Peyer's patch (tissue), 4 donors: ENCODE measurements at regions not wholly inside any gene's neighbourhood (a gene's known extent, or its start where the extent isn't known, plus 50 kb on each side); places are given as distances from the start of the nearest gene placed in this dataset.

Experiments
- DNase-seq, 3 donors: peaks; one replicate each; pipeline ENCODE4 v3.0.0-alpha.2; 2017 to 2019
- H3K27ac ChIP-seq, 4 donors: fragments of 200-600 bp; sonication (generic); one replicate each; pipeline ENCODE4 v1.5.1; 2016 to 2019
- H3K27me3 ChIP-seq, 2 donors: fragments of 200-600 bp; sonication (generic); one replicate each; pipeline ENCODE4 v1.5.1; 2019
- H3K36me3 ChIP-seq, 3 donors: fragments of 200-600 bp; sonication (generic); one replicate each; pipeline ENCODE4 v1.5.1; 2016 to 2019
- H3K4me1 ChIP-seq, 4 donors: fragments of 200-600 bp; sonication (generic); one replicate each; pipeline ENCODE4 v1.5.1; 2016 to 2019
- H3K4me3 ChIP-seq, 4 donors: fragments of 200-600 bp; sonication (generic); 1 replicate in 3 of 4; 2 replicates in 1 of 4; pipeline ENCODE4 v1.5.1; 2016 to 2019; ENCODE audit warnings: mild to moderate bottlenecking in 1 of 4
- H3K9me3 ChIP-seq, 4 donors: fragments of 200-600 bp; sonication (generic); one replicate each; pipeline ENCODE4 v1.5.1; 2016 to 2019; ENCODE audit warnings: mild to moderate bottlenecking in 1 of 4
- CTCF ChIP-seq, 6 experiments: fragments of 450-650 bp in 4 of 6; fragments of 200-600 bp in 2 of 6; sonication (generic) in 1 of 6; IDR thresholded peaks; one replicate each; pipeline ENCODE4 v1.5.1; 2017 to 2019; ENCODE audit warnings: antibody characterized with exemption in 6 of 6, mild to moderate bottlenecking in 3 of 6, moderate library complexity in 1 of 6
- POLR2A ChIP-seq, 2 donors: fragments of 450-650 bp; IDR thresholded peaks; one replicate each; pipeline ENCODE4 v1.5.1; 2017; ENCODE audit warnings: antibody characterized with exemption in 2 of 2, mild to moderate bottlenecking in 2 of 2, moderate library complexity in 2 of 2

- H3K36me3 ChIP-seq: no peaks in the 10 kb centered on the region
- TF ChIP-seq CTCF (IDR thresholded peaks at IDR 0.05) (no peak), POLR2A (IDR thresholded peaks at IDR 0.05) (no peak)
- DNase-seq: no peak
- H3K4me3 ChIP-seq: no peak overlapping the region
- no peaks in the 10 kb centered on the region for H3K9me3 ChIP-seq
- no peak overlapping the region for H3K27ac ChIP-seq
- peaks cover 0 to 6% (median 0%) of the 10 kb centered on the region in 4 donors for H3K4me1 ChIP-seq
- no peaks in the 10 kb centered on the region for H3K27me3 ChIP-seq
These were observed 255.1 kb upstream of the CXCR4 start for GRCh38 chr2:136373029-136373428.

GRCh38 chr2:136363900-136364299 is 246.0 kb upstream of the CXCR4 start:
- Histone ChIP-seq H3K27ac (no peak overlapping the region), H3K36me3 (no peaks in the 10 kb centered on the region), H3K9me3 (no peaks in the 10 kb centered on the region), H3K4me3 (no peak overlapping the region), H3K27me3 (no peaks in the 10 kb centered on the region), H3K4me1 (peaks cover 0 to 6% (median 0%) of the 10 kb centered on the region in 4 donors)
- no peak for DNase-seq
- no peak for TF ChIP-seq POLR2A (IDR thresholded peaks at IDR 0.05)
- no peak for TF ChIP-seq CTCF (IDR thresholded peaks at IDR 0.05)

- Histone ChIP-seq H3K4me1 (peaks cover 0 to 6% (median 0%) of the 10 kb centered on the region in 4 donors), H3K4me3 (no peak overlapping the region), H3K9me3 (no peaks in the 10 kb centered on the region), H3K27ac (no peak overlapping the region), H3K27me3 (no peaks in the 10 kb centered on the region), H3K36me3 (no peaks in the 10 kb centered on the region)
- DNase-seq: no peak
- TF ChIP-seq POLR2A (IDR thresholded peaks at IDR 0.05): no peak
- TF ChIP-seq CTCF (IDR thresholded peaks at IDR 0.05): no peak
These were observed 245.5 kb upstream of the CXCR4 start for GRCh38 chr2:136363470-136363869.

GRCh38 chr2:136362676-136363390 is 244.9 kb upstream of the CXCR4 start:
- DNase-seq: no peak
- H3K9me3 ChIP-seq: no peaks in the 10 kb centered on the region
- no peak for TF ChIP-seq POLR2A (IDR thresholded peaks at IDR 0.05)
- TF ChIP-seq CTCF (IDR thresholded peaks at IDR 0.05): no peak

GRCh38 chr2:136361521-136361920 is 243.6 kb upstream of the CXCR4 start:
- no peak for TF ChIP-seq POLR2A (IDR thresholded peaks at IDR 0.05)
- no peak for TF ChIP-seq CTCF (IDR thresholded peaks at IDR 0.05)
- H3K27me3 ChIP-seq: no peaks in the 10 kb centered on the region
- H3K4me1 ChIP-seq: peaks cover 0 to 6% (median 0%) of the 10 kb centered on the region in 4 donors
- H3K4me3 ChIP-seq: no peak overlapping the region
- no peak for DNase-seq
- H3K27ac ChIP-seq: no peak overlapping the region
- H3K36me3 ChIP-seq: no peaks in the 10 kb centered on the region
- no peaks in the 10 kb centered on the region for H3K9me3 ChIP-seq

More at GRCh38 chr2:136362676-136363390, 244.9 kb upstream of the CXCR4 start:
- Histone ChIP-seq H3K4me1 (peaks cover 0 to 6% (median 0%) of the 10 kb centered on the region in 4 donors), H3K27me3 (no peaks in the 10 kb centered on the region), H3K27ac (no peak overlapping the region), H3K4me3 (no peak overlapping the region), H3K36me3 (no peaks in the 10 kb centered on the region)
